Amygdala (tissue), 56 donors: ENCODE measurements at regions not wholly inside any gene's neighbourhood (a gene's known extent, or its start where the extent isn't known, plus 50 kb on each side); places are given as distances from the start of the nearest gene placed in this dataset.
"Not testable (repeated sequence)": the region's sequence is repeated elsewhere in the genome, so short reads cannot be mapped to it uniquely, and the experiment has no call there.

Experiments used
- DNase-seq, 56 donors: peaks; one replicate each; lab custom pipeline; 2025; lab: John Stamatoyannopoulos, UW

DNA sequence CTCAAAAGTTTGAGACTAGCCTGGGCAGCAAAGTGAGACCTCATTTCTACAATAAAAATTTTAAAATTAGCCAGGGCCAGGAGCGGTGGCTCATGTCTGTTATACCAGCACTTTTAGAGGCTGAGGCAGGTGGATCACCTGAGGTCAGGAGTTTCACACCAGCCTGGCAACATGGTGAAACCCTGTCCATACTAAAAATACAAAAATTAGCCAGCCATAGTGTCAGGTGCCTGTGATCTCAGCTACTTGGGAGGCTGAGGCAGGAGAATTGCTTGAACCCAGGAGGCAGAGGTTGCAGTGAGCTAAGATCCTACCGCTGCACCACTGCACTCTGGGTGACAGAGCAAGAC lies 85.1 kb upstream of the MAP4 start:
- not testable (repeated sequence) for DNase-seq

DNA sequence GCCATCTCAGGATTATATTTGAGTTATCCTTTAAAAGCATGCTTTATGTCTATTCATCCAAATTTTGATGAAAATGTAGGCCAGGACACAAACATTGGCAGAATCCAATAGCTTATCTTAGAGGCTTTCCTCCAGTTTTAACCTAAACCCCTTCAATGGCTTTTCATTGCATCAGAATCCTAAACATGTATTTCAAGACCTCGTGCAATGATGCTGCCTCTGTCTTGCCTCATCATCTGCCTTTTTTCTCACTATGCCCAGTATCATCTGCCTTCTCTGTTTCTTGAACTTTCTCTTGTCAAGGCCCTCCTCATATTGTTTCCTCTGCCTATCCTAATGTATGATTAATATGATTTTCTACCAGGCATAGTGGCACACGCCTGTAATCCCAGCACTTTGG lies 76.1 kb upstream of the MAP4 start:
- no peak for DNase-seq

DNA sequence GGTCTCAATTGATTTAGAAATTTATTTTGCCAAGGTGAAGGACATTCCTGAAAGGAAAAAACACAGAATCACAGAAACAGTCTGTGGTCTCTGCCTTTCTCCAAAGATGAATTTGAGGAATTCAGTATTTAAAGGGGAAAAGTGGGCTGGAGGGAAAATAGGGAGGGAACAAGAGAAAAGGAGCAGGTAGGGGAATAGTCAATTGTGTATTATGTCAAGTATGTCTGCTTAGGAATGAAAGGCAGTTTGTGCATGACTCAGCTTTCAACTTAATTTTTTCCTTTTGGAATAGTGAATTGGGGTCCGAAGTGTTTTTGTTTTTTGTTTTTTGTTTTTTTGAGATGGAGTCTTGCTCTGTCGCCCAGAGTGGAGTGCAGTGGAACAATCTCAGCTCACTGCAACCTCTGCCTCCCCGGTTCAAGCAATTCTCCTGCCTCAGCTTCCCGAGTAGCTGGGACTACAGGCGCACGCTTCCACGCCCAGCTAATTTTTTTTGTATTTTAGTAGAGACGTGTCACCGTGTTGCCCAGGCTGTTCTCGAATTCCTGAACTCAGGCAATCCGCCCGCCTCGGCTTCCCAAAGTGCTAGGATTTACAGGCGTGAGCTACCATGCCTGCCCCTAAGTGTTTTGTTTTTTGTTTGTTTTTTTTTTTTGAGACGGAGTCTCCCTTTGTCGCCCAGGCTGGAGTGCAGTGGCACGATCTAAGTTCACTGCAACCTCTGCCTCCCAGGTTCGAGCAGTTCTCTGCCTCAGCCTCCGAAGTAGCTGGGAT lies 74.1 kb upstream of the MAP4 start:
- no peak for DNase-seq

DNA sequence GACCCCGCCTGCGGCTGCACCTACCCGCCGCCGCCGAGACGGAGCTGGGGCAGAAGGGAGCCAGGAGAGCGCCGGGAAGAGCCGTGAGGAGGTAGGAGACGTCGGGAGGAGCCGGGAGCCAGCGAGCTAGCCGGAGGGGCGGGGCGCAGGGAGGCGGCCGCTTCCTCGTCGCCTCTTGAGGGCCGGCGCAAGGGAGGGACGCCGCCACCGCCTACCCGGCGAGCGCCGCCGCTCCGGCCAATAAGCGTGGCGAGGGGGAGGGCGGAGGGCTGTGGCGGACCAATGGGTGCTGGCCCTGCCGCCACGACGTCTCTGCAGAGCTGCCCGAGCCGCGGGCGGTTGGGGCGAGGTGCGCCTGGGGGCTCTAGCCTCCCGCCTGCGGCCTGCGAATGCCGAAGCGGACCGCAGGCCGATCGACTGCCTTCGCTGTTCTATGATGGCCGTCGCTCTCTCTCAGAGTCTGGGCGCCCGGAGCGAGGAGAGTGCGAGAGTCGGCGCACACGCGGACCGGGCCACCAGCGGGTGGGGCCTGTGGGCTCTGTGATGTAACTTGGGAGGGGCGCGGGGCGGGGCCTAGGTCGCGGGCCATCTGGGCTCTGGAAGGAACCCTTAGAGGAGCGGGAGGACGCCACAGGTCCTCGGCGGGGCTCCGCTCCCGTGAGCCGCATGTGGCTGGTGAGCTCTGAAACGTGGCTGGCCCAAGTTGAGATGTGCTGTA lies 72.7 kb upstream of the MAP4 start:
- DNase-seq, result peak; percentile 45 to 99 (median 94)

DNA sequence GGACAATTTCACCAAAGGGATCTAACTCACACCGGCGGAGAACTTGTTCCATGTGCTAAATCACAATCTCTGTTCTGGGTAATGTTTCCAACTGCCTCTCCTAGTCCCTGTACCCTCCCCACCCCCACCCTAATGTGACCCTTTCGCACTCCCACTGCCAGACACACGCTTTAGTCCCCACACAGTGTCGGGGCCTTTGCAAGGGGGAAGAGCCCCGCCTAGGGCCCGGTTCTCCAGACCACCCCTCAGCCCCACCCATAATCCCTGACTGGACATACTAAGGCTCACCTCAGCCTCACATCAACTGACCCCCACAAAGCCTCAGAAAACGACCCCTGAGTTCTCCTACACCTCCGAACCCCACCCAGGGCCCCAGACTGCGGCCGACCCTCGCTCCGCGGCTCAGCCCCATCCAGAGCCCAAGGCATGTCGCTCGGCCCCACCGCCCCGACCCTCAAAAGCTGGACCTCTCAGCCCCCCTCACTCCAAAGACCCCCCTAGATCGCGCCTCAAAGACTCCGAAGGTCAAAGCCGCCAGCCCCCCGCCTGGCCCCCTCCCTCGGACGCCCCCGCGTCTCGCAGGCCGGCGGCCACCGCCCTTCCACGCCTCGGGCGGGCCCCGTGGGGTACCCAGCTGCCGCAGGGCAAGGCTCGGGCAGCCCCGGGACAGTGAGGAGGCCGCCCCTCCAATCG lies 72.0 kb upstream of the MAP4 start:
- peak in 32 of 56 donors; percentile 1 to 65 (median 28) for DNase-seq

DNA sequence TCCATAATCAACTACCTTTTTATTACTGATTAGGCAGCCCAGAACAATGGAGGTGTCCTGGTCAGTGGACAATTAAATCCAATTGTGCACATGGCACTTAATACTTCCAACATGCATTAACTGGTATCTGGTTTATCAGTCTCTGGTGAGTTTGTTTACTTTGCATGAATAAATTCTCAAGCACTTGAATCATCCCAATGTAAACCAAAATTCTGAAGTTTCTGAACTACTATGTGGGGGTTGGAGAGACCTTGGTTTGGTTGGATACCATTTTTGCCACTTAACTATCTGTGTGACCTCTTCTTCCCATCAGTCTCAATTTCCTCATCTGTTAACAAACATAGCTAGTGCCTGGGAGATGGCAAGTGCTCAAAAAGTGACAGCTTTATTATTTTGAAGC lies 70.5 kb upstream of the MAP4 start:
- no peak for DNase-seq

DNA sequence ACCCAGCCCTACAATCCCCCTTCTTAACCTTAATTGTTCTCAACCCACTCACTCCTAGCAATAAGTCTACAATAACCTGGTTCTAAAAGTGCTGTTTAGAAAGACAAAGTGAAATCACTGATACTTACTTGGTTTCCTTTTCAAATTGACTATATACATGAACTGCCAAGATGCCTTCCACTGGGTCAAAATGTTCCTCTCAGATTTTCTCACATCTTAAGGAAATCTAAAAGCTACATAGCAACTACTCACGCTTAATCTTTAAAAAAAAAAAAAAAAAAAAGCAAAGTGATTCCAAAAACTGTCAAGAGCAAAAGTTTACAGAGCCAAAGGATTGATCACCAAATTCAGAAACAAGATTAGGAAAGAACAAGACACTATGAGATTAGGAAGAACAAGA lies 68.7 kb upstream of the MAP4 start:
- no peak for DNase-seq

DNA sequence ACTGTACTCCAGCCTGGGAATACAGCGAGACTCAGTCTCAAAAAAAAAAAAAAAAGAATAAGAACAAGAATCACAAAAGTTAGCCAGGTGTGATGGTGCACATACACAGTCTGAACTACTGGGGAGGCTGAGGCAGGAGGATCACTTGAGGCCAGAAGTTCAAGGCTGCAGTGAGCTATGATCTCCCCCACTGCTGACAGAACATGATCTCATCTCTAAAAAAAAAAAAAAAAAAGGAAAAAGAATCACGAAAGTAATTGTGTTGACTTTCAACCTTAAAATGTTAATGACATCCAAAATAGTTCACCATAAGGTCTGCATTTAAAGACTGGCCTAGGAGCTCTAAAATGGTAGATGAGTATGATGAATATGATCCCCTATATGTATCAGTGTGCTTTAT lies 68.0 kb upstream of the MAP4 start:
- no peak for DNase-seq

DNA sequence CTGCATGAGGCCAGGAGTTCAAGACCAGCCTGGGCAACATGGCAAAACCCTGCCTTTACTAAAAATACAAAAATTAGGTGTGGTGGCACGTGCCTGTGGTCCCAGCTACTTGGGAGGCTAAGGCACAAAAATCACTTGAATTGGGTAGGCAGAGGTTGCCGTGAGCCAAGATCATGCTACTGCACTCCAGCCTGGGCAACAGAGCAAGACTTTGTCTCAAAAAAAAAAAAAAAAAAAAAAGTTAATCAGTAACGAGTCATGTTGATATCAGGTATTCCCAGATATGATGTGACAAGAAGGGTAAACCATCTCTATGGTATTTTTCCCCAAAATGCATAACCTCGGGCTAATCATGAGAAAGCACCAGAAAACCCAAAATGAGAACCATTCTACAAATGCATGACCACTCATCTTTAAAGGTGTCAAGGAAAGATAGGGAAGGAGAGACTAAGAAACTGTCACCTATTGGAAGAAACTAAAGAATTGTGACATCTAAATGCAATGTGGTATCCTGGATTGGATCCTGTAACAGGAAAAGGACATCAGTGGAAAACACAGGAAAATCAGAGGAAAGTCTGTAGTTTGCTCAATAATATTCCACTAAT lies 66.5 kb upstream of the MAP4 start:
- no peak for DNase-seq

DNA sequence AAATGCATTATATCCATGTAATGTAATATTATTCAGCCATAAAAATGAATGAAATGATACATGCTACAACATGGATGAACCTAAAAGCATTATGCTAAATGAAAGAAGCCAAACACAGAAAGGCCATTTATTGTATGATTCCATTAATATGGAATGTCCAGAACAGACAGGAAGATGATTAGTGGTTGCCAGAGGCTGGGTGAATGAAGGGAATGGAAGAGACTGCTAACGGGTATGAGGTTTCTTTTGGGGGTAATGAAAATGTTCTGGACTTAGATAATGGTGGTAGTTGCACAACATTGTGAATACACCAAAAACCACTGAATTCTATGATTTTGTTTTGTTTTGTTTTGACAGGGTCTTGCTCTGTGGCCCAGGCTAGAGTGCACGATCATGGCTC lies 61.6 kb upstream of the MAP4 start:
- no peak for DNase-seq

DNA sequence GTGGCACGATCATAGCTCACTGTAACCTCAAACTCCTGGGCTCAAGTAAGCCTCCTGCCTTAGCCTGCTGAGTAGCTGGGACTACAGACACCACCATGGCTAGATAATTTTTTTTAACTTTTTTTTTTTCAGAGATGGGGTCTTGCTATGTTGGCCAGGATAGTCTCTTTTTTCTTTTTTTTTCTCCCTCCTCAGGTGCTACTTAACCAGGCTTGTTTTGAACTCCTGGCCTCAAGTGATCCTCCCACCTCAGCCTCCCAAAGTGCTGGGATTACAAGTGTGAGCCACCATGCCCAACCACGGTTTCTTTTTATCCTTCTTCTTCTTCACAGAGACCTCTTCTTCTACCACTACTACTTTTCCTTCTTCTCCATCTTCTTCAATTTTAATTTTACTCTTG lies 53.8 kb upstream of the MAP4 start:
- DNase-seq, result no peak

DNA sequence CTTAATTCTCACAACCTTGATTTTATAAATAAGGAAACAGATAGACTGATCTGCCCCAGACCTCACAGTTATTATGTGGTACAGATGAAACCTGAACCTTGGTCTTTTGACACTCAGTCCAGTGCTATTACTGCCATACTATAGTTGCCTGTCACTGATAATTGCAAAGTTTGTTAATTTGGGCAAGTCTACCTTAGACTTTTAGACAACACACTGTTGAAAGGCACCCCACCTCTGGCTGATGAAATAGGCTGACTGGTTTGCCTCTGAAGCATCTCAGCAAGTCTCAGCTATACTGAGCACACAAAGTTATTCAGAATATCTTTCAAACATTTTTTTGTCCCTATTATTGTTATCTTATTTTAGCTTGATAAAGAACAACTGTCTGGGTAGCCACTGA lies 53.1 kb upstream of the MAP4 start:
- no peak for DNase-seq

DNA sequence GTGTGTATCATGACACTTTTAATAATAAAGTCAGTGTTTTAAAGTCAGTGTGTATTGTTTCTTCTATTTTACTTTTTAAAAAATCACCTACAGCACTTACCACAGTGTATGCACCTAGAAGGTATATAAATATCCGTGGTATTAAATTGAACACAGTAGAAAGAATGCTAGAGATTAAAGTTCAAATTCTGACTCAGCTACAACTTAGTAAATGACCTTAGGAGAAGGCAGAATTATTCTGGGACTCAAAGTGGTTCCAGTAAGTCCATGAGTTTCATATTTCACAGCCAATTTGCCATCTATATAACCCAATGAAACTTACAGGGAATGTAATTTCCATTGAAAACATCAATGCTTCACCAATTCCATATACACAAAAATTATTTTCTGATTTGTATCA lies 52.7 kb upstream of the MAP4 start:
- no peak for DNase-seq

DNA sequence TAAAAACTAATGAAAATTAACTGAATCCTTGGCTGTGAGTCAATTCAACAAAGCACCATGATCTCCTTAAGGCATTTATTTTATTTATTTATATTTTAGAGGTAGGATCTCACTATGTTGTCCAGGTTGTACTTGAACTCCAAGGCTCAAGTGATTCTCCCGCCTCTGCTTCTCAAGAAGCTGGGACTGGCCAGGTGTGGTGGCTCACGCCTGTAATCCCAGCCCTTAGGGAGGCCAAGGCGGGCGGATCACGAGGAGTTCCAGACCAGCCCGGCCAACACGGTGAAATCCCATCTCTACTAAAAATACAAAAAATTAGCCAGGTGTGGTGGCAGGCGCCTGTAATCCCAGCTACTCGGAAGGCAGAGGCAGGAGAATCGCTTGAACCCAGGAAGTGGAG lies 52.1 kb upstream of the MAP4 start:
- not testable (repeated sequence) for DNase-seq

DNA sequence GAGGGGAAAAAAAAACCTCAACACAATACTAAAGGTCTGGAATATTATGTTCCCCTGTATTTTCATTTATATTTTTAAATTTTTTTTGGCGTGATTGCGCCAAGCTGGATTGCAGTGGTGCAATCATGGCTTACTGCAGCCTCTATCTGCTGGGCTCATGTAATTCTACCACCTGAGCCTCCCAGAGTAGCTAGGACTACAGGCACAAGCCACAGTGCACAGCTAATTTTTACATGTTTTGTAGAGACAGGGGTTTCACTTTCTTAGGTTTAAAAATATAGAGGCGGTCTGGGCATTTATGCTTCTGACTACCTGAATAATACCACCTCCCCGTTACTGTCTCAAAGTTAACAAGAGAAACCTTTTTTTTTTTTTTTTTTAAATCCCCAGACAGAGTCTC lies 51.1 kb upstream of the MAP4 start:
- DNase-seq, result no peak
